Endothelial cell of hepatic sinusoid (primary cell): ENCODE measurements at regions not wholly inside any gene's neighbourhood (a gene's known extent, or its start where the extent isn't known, plus 50 kb on each side); places are given as distances from the start of the nearest gene placed in this dataset.

Experiments used
- in situ Hi-C: cut with HindIII; loops from 2 replicates; pipeline ENCODE4 v1.10.0; 2017; ENCODE audit warnings: low sequenced_read_pairs

- in situ Hi-C loops, result loop anchor here (5.0 kb wide), 1 partner anchor 103 kb away; no protein-coding TSS in a partner anchor
Observed at GRCh38 chr2:216808805-216809425, 50.9 kb downstream of the TNP1 start.

DNA sequence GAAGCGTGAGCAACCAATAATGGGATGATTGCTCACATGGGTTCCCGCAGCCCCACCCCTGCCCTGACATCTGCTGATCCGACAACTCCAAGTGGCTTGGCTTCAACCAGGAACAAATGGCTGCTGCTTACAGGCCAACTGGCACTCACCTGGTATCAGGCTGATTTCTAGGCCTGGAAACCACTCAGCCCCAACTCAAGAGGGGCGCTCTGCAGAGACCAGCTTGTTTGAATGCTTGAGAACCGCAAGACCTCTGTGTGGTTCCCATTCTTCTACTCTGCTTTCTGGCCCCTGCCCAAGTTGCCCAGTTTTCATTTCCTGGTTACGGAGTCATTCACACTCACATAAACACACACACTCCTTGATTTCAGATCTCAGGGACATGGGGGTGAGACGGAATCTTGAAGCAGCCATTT, 52.0 kb downstream of the TNP1 start:
- in situ Hi-C loops, result loop anchor here (5.0 kb wide), 1 partner anchor 104 kb away; no protein-coding TSS in a partner anchor

- in situ Hi-C loops, result loop anchor here (5.0 kb wide), 1 partner anchor 108 kb away; no protein-coding TSS in a partner anchor
Observed at GRCh38 chr2:216804357-216805350, 55.2 kb downstream of the TNP1 start.

GRCh38 chr2:216803791-216804190, 56.1 kb downstream of the TNP1 start:
- in situ Hi-C loops, result no loop called here

- in situ Hi-C loops, result no loop called here
Observed at GRCh38 chr2:216802516-216803215, 57.2 kb downstream of the TNP1 start.

- in situ Hi-C loops, result no loop called here
Observed at GRCh38 chr2:216800836-216801235, 59.0 kb downstream of the TNP1 start.

DNA sequence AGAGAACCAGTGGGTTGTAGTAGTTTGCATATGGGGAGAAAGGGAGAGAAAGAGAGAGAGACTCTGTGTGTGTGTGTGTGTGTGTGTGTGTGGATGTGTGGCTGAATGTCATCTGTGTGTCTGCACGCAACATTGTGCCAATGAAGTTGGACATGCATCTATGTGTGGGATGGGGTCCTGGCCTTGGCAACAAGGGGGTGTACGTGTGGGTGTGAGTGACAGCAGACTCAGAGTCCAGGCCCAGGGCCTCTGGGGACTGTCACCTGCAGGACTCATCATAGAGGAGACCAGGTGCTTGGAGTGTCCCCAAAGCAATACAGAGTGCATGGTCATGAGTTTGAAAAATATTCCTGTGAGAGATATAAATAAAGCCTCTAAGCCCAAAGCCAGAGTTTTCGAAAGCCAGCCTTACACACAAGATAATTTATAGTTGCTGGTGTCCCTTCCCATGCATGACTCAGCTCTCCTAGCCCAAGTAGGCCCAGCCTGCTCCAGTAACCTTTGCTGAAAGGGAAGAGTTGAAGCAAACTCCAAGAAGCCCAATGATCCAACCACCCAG, 59.9 kb downstream of the TNP1 start:
- in situ Hi-C loops, result no loop called here

- in situ Hi-C loops, result no loop called here
Observed at GRCh38 chr2:216796115-216796840, 63.6 kb downstream of the TNP1 start.

GRCh38 chr2:216793386-216793785, 66.5 kb downstream of the TNP1 start:
- in situ Hi-C loops, result no loop called here

GRCh38 chr2:216792222-216793021, 67.4 kb downstream of the TNP1 start:
- in situ Hi-C loops, result no loop called here

GRCh38 chr2:216791303-216791702, 68.6 kb downstream of the TNP1 start:
- in situ Hi-C loops, result no loop called here

GRCh38 chr2:216789081-216789480, 70.8 kb downstream of the TNP1 start:
- in situ Hi-C loops, result no loop called here

DNA sequence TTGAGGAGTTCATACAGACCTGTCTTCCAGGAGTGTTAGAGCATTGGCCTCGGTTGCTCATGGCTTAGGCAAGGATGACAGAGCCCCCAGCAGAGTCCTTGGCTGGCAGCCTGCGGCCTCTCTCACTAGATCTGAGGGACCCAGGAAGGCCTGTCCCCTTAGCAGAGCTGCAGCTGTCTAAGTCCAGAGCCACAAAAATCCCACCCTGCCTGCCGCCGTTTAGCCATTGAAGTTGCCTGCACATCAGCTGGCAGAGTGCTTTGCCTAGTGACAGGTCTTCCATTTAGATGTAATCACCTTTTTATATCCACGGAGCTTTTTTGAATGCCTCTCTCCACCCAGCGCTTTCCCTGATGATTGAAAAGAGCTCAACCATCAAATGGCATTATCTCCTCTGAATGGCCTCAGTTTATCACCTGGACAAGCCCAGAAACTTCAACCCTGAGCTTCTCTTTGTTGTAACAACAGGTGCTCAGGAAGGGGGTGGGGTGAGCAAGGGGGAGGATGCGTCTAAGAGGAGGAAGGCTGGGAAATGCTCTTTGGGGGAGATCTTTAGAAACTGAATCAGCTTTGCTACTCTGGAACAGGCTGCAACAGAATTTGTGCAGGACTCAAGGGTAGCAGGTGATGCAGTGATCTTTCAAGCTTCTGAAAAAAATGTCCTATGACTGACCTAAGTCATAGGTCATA, 71.9 kb downstream of the TNP1 start:
- in situ Hi-C loops, result no loop called here

DNA sequence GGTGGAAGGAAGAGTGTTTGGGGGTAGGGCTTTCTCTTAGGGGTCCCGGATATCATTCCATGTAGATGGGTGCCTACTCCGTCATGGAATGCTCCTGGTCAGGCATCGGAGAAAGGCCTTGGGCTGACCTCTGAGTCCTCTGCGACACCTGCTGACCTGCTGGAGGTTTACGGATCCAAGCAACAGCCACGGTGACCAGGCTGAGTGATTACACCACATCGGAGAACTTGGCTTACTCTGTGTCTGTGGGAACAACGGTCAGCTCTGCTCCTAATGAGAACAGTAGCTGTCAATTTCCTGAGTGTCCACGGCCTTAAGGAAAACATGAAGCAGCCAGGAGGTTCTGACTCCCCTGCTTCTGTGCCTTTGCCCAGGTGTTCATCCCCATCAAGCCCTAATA, 73.2 kb downstream of the TNP1 start:
- in situ Hi-C loops, result no loop called here

DNA sequence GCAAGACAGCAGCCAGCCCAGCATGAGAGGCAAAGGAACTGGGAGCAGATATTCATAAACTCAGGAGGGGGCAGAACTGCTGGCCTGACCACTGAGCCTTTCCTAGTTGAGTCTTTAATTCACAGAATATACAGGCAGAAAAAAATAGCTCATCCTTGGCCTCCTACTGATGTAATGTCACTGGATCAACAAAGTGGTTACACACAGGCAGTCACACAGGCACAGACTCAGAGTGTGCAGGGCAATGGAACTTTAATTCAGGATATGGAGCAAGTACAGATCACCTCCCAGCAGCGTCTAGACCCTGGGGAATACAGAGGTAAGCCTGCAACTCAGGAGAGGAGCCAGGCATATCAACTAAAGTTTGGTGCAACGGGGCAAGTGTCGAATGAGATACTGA, 75.4 kb downstream of the TNP1 start:
- in situ Hi-C loops, result no loop called here

- in situ Hi-C loops, result no loop called here
Observed at GRCh38 chr2:216781709-216782108, 78.2 kb downstream of the TNP1 start.

DNA sequence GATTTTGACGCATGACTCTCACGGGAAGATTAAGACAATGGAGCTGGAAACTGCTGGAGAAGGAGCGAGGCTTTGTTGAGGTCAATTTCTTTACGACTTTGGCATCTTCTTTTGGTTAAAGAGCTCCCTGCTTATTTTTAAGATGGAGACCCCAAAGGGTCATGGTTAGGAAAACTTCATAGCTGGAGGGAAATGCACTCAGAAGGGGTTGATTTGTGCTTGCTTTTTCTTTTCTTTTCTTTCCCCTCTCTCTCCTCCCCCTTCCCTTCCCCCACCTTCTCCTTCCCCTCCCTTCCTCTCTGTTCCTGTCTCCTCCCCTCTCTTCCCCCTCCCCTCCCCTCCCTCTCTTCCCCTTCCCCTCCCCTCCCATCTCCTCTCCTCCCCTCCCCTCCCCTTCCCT, 79.0 kb downstream of the TNP1 start:
- in situ Hi-C loops, result no loop called here

DNA sequence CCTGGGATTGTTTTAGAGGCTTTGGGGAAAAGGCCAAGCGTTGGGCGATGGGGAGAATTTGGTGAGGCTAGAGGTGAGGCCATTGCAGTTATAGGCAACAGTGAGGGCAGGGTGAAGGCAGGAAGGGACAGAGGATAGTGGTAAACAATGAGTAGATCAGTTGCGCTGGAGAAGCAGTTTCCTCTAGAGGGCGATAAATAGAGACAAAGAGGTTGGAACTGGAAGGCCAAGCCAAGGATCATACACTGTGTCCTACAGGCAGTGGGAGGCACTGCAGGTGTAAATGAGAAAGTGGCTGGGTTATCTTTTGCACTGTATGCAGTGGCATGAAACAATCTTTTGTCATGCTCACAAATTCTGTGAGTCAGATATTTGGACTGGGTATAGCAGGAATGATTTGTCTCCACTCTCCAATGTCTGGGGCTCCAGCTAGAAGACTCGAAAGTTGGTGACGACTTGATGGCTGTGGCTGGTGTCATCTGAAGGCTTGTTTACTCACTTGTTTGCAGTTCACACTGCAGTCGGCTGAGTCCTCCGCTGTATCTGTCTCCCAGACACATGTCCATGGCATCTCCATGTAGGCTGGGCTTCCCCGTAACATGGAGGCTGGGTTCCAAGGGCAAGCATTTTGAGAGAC, 82.1 kb downstream of the TNP1 start:
- in situ Hi-C loops, result loop anchor here (5.0 kb wide), 1 partner anchor 80 kb away; the partner anchor contains the start of gene IGFBP5
